IgD-negative memory B cell (primary cell): ENCODE measurements at regions not wholly inside any gene's neighbourhood (a gene's known extent, or its start where the extent isn't known, plus 50 kb on each side); places are given as distances from the start of the nearest gene placed in this dataset.

Source experiments
- H3K27ac Mint-ChIP-seq, 3 donors: one replicate each; pipeline ENCODE4 v1.8.0; 2020 to 2022; ENCODE audit warnings: mild to moderate bottlenecking in 3 of 3, mixed read lengths in 3 of 3, moderate library complexity in 1 of 3
- H3K27me3 Mint-ChIP-seq: one replicate; pipeline ENCODE4 v1.8.0; 2021; ENCODE audit warnings: mixed read lengths
- H3K36me3 Mint-ChIP-seq: one replicate; pipeline ENCODE4 v1.8.0; 2020; ENCODE audit warnings: mild to moderate bottlenecking, mixed read lengths
- H3K4me1 Mint-ChIP-seq, 3 donors: one replicate each; pipeline ENCODE4 v1.8.0; 2020 to 2022; ENCODE audit warnings: mixed read lengths in 3 of 3, mild to moderate bottlenecking in 1 of 3
- H3K4me3 Mint-ChIP-seq, 4 donors: one replicate each; pipeline ENCODE4 v1.8.0; 2020 to 2022; ENCODE audit warnings: mild to moderate bottlenecking in 4 of 4, mixed read lengths in 4 of 4, moderate library complexity in 3 of 4
- H3K9me3 Mint-ChIP-seq, 3 donors: one replicate each; pipeline ENCODE4 v1.8.0; 2020 to 2021; ENCODE audit warnings: mixed read lengths in 3 of 3, mild to moderate bottlenecking in 1 of 3

DNA sequence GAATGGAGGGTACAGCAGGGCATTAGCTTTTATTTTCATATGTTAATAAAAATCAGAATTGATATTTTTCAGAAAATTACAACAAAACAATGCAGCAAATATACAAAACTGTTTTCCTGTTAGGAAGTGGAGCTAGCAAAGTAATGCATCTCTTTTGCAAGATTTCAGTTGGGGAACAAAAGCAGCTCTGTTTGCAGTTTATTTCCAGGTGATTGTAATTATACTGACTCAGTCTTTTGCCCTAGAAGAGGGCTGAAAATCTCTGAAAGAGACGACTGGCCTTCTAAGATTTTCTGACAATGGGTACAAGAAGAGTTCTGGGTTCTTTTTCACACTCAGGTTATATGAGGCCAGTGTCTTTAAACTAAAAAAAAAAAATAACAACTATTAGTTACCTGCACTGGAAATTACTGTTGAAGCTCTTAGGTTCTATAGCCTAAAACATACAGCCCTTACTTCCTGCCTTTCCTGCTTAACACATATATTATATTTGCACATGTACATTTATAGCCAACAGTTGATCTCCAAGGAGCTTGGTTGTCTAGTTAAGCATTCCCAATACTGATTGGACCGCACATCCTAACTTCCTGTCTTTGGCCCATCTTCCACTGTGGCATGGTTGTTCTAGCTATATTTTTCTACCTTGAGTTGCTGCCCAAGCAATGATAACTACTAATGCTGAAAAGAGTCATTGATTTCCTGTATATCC, 199.1 kb upstream of the KRR1 start:
- Mint-ChIP-seq H3K27me3 (no peaks in the 10 kb centered on the region), H3K4me1 (peaks cover 0 to 7% (median 0%) of the 10 kb centered on the region in 3 donors), H3K36me3 (no peaks in the 10 kb centered on the region), H3K27ac (no peak overlapping the region), H3K4me3 (no peak overlapping the region), H3K9me3 (peaks cover 0 to 1% (median 0%) of the 10 kb centered on the region in 3 donors)

DNA sequence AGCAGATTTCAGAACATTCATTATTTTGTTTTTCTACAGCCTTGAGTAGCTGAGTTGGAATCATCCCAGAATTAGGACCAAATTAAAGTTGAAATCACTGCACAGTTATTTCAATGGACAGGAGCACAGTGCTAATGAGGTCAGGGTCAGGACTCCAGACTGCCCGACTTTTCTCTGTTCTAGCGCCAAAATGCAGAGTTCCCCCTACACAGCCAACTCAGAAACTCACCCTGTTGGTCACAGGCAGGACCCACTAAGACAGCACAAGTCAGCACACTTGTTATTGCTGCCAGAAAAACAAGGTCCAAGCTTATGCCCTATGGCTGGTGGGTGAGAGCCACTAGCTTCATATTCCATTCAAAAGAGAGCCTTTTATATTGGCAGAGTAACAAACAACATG, 198.1 kb upstream of the KRR1 start:
- Mint-ChIP-seq H3K4me3 (no peak overlapping the region), H3K9me3 (peaks cover 0 to 1% (median 0%) of the 10 kb centered on the region in 3 donors), H3K27ac (no peak overlapping the region), H3K27me3 (no peaks in the 10 kb centered on the region), H3K4me1 (peaks cover 0 to 7% (median 0%) of the 10 kb centered on the region in 3 donors), H3K36me3 (no peaks in the 10 kb centered on the region)

DNA sequence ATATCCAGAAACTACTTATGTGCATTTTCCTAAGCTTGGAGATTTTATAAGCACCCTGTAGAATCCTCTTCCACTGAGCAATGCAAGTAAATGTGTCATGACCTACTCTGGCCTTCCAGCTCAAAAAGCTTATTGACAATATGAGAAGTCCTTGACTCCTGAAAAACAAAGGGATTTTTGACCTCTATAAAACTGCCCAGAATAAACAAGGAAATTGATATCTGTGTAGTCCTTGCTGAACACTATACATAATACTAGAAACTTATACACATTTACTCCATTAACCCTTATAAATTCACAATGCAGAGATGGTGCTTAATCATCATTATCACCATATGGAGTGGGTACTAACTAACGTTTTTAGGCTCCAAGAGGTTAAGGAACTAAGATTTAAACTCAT, 197.4 kb upstream of the KRR1 start:
- no peak overlapping the region for H3K27ac Mint-ChIP-seq
- peaks cover 0 to 1% (median 0%) of the 10 kb centered on the region in 3 donors for H3K9me3 Mint-ChIP-seq
- H3K4me1 Mint-ChIP-seq = peaks cover 0 to 7% (median 0%) of the 10 kb centered on the region in 3 donors
- H3K27me3 Mint-ChIP-seq = no peaks in the 10 kb centered on the region
- H3K36me3 Mint-ChIP-seq = no peaks in the 10 kb centered on the region
- H3K4me3 Mint-ChIP-seq = no peak overlapping the region

DNA sequence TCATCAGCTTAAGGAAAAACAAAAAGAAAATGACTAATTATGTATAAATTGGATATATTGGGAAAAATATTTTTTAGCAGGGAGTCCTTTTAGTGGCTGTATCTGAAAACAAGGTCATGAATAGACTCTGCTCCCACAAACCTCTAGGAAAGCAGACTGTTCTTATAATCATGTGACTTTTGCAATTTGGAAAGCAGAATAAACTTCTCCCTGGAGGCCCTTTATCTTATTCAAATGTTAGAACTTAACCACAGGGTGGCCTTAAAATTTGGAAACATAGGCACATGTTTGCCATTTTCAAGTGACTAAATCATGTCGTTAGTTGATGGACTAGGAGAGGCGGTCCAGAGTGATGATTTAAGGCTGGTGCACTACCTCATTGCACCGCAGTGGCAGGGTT, 196.6 kb upstream of the KRR1 start:
- H3K27me3 Mint-ChIP-seq = no peaks in the 10 kb centered on the region
- H3K4me1 Mint-ChIP-seq = peaks cover 0 to 7% (median 0%) of the 10 kb centered on the region in 3 donors

DNA sequence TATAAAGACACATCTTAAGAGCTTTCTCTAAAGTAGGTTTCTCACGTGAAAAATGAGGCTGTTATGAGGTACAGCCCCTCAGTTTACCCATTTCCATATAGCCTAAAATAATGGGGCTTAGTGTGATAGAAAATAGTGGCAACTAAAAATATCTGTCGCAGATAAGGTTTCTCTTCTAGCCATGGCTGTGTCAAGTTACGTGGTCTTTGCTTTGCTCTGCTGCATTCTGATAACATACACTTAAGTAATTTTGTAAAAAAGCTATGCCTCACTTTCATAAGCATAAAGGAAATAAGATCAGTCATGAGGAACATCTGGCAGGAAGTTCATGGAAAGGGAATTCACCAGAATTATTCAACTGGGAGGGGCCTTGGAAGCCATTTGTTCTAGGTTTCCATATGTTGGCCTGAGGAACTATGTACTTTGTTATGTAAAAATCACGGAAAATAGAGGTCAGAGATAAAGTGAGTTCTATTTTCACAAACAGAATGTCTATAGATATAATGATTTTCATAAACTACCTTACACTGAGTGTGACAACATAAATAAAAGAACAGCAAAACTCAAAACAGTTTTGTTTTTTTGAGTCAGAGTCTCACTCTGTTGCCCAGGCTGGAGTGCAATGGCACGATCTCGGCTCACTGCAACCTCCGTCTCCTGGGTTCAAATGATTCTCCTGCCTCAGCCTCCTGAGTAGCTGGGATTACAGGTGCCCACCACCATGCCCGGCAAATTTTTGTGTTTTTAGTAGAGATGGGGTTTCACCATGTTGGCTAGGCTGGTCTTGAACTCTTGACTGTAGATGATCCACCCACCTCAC, 195.6 kb upstream of the KRR1 start:
- Mint-ChIP-seq H3K27ac (no peak overlapping the region), H3K4me3 (no peak overlapping the region), H3K9me3 (peaks cover 0 to 1% (median 0%) of the 10 kb centered on the region in 3 donors), H3K27me3 (no peaks in the 10 kb centered on the region), H3K36me3 (peaks cover 3% of the 10 kb centered on the region), H3K4me1 (peaks cover 0 to 8% (median 0%) of the 10 kb centered on the region in 3 donors)

More for the DNA sequence above, 196.6 kb upstream of the KRR1 start:
- Mint-ChIP-seq H3K27ac (peak overlapping the region in 1 of 3 donors; percentile 32), H3K9me3 (peaks cover 0 to 1% (median 0%) of the 10 kb centered on the region in 3 donors), H3K4me3 (no peak overlapping the region), H3K36me3 (no peaks in the 10 kb centered on the region)

DNA sequence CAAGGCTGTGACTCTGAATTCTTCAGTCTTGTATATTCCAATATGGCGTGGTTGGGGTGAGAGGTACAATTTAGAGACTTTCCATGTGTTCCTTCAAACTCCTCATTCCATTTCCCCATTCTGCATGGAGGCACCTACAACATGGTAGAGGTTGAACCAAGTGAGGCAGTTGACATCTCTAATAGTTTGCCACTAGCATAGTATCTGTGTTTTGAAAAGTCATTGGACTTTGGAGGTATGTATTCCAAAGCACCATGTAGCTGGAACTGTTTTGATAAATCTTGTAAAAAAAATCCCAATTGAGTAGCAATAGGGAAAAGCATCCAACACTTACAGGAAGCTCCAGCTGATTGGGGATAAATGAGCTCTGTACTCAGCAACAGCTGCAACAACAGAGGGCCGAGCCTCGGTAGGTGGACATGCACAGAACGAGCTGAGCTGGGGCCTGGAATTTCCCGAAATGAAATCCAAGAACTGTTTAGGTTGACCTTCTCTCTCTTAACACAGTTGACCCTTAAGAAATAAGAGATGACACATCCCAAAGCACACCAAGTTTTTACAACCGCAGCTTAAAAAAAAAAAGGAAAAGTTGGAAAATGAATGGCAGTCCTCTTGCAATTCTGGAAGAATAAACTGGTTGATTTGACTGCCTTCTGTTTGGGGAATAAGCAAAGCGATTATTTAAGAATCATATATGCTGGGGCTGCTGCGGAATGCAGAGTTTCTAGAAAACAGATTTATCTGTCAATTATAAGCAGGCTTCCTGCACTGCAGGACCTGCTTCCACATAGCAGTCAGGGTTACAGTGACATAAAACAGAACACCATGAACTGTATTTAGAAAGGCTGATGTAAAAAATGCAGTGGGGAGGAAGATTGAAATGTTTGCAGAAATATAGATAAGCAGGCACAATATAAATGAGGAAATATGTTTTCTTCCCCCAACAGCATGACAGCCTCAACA, 194.6 kb upstream of the KRR1 start:
- Mint-ChIP-seq H3K9me3 (peaks cover 0 to 1% (median 0%) of the 10 kb centered on the region in 3 donors), H3K4me3 (no peak overlapping the region), H3K27me3 (no peaks in the 10 kb centered on the region), H3K4me1 (peaks cover 0 to 8% (median 0%) of the 10 kb centered on the region in 3 donors), H3K36me3 (peaks cover 3% of the 10 kb centered on the region), H3K27ac (no peak overlapping the region)

DNA sequence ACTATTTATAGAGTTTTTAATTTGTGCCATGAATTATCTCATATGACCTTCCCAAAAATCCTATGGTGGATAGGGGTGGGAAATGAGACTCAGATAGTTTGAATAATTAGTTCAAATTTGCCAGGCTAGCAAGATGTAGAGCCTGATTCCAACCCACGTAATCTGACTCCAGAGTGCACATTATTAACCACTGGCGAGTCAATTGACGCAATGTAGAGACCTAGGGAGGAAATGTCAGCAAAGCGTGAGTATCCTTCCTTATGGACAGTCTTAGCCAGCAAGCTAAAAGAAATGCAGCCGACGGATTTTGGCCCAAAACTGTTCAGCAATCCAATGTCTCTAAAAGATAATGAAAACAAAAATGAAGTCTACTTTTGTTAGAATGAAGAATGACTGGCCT, 193.3 kb upstream of the KRR1 start:
- Mint-ChIP-seq H3K4me1 (peaks cover 0 to 8% (median 0%) of the 10 kb centered on the region in 3 donors), H3K9me3 (peaks cover 0 to 1% (median 0%) of the 10 kb centered on the region in 3 donors), H3K4me3 (no peak overlapping the region), H3K27ac (no peak overlapping the region), H3K27me3 (no peaks in the 10 kb centered on the region), H3K36me3 (peaks cover 3% of the 10 kb centered on the region)

DNA sequence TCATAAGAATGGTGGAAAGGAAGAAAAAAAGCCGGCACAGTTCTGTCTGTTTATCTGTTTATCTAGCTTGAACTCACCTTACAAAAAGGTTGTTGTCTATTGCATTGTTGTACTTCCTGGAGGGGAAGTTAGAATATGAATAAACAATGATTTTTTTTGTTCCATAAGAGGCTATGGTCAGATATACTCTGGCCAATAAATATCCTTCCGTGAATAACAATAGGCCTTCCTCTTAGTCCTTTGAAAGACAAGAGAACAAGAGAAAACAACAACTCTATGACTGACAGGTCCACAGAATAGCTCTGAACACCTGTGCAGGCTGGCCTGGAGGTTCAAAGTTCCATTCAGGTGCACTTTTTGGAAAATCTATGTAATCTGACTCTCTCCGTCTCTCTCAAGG, 192.8 kb upstream of the KRR1 start:
- Mint-ChIP-seq H3K4me3 (no peak overlapping the region), H3K36me3 (peaks cover 3% of the 10 kb centered on the region), H3K4me1 (peaks cover 0 to 8% (median 0%) of the 10 kb centered on the region in 3 donors), H3K9me3 (peaks cover 0 to 1% (median 0%) of the 10 kb centered on the region in 3 donors), H3K27ac (no peak overlapping the region), H3K27me3 (no peaks in the 10 kb centered on the region)

DNA sequence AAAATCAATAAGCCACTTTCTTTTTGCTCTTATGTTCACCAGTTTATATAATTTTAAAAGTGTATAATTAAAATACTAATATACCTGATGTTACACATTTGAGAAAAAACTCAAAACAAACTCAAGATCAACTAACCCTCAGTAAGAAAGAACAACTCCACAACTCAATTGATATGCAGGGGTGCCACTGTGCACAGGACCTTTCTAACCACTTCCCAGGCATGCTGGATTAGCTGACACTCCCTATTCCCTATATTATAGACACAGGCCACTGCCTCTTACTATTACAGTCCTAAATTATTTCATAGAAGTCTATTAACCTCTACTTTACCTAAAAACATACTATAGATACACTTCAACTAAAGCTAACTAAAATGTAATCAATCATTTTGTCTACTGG, 191.7 kb upstream of the KRR1 start:
- Mint-ChIP-seq H3K27ac (no peak overlapping the region), H3K4me3 (no peak overlapping the region), H3K36me3 (peaks cover 3% of the 10 kb centered on the region)

DNA sequence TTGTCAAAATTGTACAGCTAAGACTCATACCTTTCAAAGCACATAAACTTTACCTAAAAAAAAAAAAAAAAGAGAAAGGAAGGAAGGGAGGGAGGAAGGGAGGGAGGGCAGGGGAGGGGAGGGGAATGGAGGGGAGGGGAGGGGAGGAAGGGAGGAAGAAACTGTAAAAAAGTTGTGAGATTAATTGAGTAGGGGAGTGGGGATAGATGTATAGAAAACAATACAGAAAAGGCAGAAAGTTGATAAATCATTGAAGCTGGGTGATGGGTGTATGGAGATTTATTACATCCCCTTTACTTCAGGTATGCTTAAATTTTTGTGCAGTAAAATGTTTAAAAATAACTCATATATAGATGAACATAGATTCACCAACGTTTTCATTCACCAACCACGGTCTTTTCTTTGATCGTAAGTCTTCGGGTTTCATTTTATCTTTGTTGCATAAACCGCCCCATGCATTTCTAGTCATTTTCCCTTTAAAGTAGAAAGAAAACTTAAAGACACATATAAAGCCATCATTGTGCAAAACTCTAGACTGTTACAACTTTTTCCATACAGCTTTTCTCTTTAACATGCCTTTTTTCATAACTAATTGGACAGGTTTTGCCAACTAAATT, 191.2 kb upstream of the KRR1 start:
- H3K27me3 Mint-ChIP-seq = no peaks in the 10 kb centered on the region
- no peak overlapping the region for H3K27ac Mint-ChIP-seq
- H3K4me1 Mint-ChIP-seq = peaks cover 0 to 8% (median 0%) of the 10 kb centered on the region in 3 donors
- H3K36me3 Mint-ChIP-seq = peaks cover 3% of the 10 kb centered on the region
- H3K9me3 Mint-ChIP-seq = peaks cover 0 to 1% (median 0%) of the 10 kb centered on the region in 3 donors
- no peak overlapping the region for H3K4me3 Mint-ChIP-seq

More for the DNA sequence above, 191.7 kb upstream of the KRR1 start:
- peaks cover 0 to 8% (median 0%) of the 10 kb centered on the region in 3 donors for H3K4me1 Mint-ChIP-seq
- peaks cover 0 to 1% (median 0%) of the 10 kb centered on the region in 3 donors for H3K9me3 Mint-ChIP-seq
- H3K27me3 Mint-ChIP-seq = no peaks in the 10 kb centered on the region

DNA sequence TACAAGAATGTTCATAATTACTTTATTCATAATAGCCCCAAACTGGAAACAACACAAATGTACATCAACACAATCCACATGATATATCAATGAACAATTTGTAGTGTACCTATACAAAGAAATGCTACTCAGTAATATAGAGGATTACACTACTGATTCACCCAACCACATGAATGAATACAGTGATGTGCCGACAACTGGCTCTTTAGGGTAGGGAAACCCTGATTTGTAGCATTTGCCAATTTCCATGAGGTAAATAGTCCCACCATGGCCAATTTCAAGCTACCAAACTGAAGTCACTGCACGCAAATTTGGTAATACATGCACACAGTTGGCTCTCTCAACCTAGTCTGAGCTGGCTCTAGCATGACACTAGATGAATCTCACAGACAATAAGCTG, 190.4 kb upstream of the KRR1 start:
- peaks cover 3% of the 10 kb centered on the region for H3K36me3 Mint-ChIP-seq
- H3K4me3 Mint-ChIP-seq = no peak overlapping the region
- peaks cover 0 to 7% (median 0%) of the 10 kb centered on the region in 3 donors for H3K4me1 Mint-ChIP-seq
- H3K27me3 Mint-ChIP-seq = no peaks in the 10 kb centered on the region
- H3K27ac Mint-ChIP-seq = no peak overlapping the region
- no peaks in the 10 kb centered on the region for H3K9me3 Mint-ChIP-seq

DNA sequence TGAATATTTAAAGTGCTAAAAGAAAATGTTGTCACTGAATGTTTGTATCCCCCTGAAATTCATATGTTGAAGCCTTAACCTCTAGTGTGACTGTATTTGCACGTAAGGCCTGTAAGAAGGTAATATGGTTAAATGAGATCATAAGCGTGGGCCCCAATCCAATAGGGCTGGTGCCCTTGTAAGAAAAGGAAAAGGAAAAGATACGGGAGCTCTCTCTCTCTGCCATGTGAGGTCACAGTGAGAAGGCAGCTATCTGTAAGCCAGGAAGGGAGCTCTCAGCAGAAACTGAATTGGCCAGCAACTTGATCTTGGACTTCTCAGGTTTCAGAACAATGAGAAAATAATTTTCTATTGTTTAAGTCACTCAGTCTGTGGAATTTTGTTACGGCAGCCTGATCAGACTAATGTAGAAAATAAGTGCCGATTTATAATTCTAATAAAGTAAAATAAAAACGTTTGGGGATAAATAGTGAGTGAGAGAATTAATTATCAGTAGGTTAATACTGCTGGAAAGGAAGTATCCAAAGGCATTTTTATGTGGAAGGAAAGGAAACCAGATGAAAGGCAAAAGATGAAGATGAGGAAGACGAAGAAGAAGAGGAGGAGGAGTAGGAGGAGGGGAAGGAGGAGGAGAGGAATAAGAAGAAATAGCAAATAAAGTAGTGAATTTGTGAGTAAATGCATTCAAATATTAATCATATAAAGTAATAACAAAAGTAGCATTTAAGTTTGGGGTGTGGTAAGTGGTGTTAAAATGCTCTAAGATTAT, 188.5 kb upstream of the KRR1 start:
- no peaks in the 10 kb centered on the region for H3K27me3 Mint-ChIP-seq
- no peak overlapping the region for H3K4me3 Mint-ChIP-seq
- H3K27ac Mint-ChIP-seq = no peak overlapping the region
- H3K4me1 Mint-ChIP-seq = peaks cover 0 to 1% (median 0%) of the 10 kb centered on the region in 3 donors
- peaks cover 3% of the 10 kb centered on the region for H3K36me3 Mint-ChIP-seq
- no peaks in the 10 kb centered on the region for H3K9me3 Mint-ChIP-seq

DNA sequence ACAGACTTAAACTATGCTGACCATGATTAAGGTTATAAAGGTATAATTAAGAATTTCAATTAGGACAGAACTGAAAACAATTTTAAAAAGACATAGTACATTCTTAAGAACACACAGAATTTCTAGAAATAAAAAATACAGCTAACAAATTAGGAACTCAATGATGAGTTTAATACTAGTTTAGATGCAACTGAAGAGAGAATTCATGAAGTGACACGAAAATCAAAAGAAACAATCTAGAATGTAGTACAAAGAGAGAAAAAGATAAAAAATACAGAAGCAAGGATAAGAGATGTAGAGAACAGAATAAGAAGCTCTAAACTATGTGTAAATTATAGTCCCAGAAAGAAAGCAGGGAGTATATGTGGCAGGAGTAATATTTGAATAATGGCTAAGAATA, 187.8 kb upstream of the KRR1 start:
- Mint-ChIP-seq H3K36me3 (peaks cover 3% of the 10 kb centered on the region), H3K4me1 (peaks cover 0 to 1% (median 0%) of the 10 kb centered on the region in 3 donors), H3K27ac (no peak overlapping the region), H3K9me3 (no peaks in the 10 kb centered on the region), H3K4me3 (no peak overlapping the region), H3K27me3 (no peaks in the 10 kb centered on the region)
